PC-9 (cell line): ENCODE measurements at regions not wholly inside any gene's neighbourhood (a gene's known extent, or its start where the extent isn't known, plus 50 kb on each side); places are given as distances from the start of the nearest gene placed in this dataset.

Experiments
- BruUV-seq: library from RNA; stranded (reverse); fragments of 400-500 nt; replicated peaks from 2 replicates; lab custom pipeline; 2021; lab: Mats Ljungman, UMichigan
- CTCF ChIA-PET: fragments of 300-600 bp; sonication (Branson Sonifier 250); formaldehyde crosslinking; loops from one replicate; lab custom pipeline; 2022; ENCODE audit warnings: antibody characterized with exemption; lab: Charles Lee
- POLR2A ChIA-PET: fragments of 300-600 bp; sonication (Branson Sonifier 250); formaldehyde crosslinking; loops from one replicate; lab custom pipeline; 2022; ENCODE audit warnings: antibody characterized with exemption; ENCODE audit not compliant: unreplicated experiment; lab: Charles Lee
- DNase-seq, 2 experiments: peaks; one replicate each; pipeline versions ENCODE4 v3.0.0 to v3.0.0-alpha.2; 2015 to 2022; ENCODE audit warnings: mixed read lengths in 1 of 2
- H2AFZ ChIP-seq: fragments of 200-600 bp; sonication (generic); 2 replicates; pipeline ENCODE4 v1.8.1; 2017; ENCODE audit warnings: antibody characterized with exemption
- H3F3A ChIP-seq: fragments of 200-600 bp; sonication (generic); 2 replicates; pipeline ENCODE4 v1.8.1; 2017; ENCODE audit warnings: antibody characterized with exemption, mild to moderate bottlenecking, low read depth; ENCODE audit not compliant: insufficient read depth
- H3K27ac ChIP-seq: fragments of 200-600 bp; sonication (generic); 2 replicates; pipeline ENCODE4 v1.6.1; 2016; ENCODE audit warnings: mixed run types
- H3K27me3 ChIP-seq: fragments of 200-600 bp; sonication (generic); 2 replicates; pipeline ENCODE4 v1.6.1; 2016; ENCODE audit warnings: low read depth, mixed run types; ENCODE audit not compliant: insufficient read depth
- H3K36me3 ChIP-seq: fragments of 200-600 bp; sonication (generic); 2 replicates; pipeline ENCODE4 v1.6.1; 2016; ENCODE audit warnings: low read depth, mixed run types
- H3K4me1 ChIP-seq: fragments of 200-600 bp; sonication (generic); replicated peaks from 2 replicates; pipeline ENCODE4 v1.6.1; 2016; ENCODE audit warnings: mixed run types; ENCODE audit not compliant: insufficient read depth
- H3K4me2 ChIP-seq: fragments of 200-600 bp; sonication (generic); 2 replicates; pipeline ENCODE4 v1.6.1; 2017; ENCODE audit warnings: mixed run types
- H3K4me3 ChIP-seq: fragments of 200-600 bp; sonication (generic); 2 replicates; pipeline ENCODE4 v1.6.1; 2016; ENCODE audit warnings: mixed run types
- H3K79me2 ChIP-seq: fragments of 200-600 bp; sonication (generic); 2 replicates; pipeline ENCODE4 v1.6.1; 2017; ENCODE audit warnings: low read depth, mixed run types
- H3K9me2 ChIP-seq: fragments of 200-600 bp; sonication (generic); 2 replicates; pipeline ENCODE4 v1.8.1; 2017; ENCODE audit warnings: mild to moderate bottlenecking; ENCODE audit not compliant: insufficient read depth
- H3K9me3 ChIP-seq: fragments of 200-600 bp; sonication (generic); 2 replicates; pipeline ENCODE4 v1.8.1; 2016; ENCODE audit warnings: low read depth; ENCODE audit not compliant: insufficient read depth
- H4K20me1 ChIP-seq: fragments of 200-600 bp; sonication (generic); 2 replicates; pipeline ENCODE4 v1.8.1; 2017; ENCODE audit not compliant: insufficient read depth
- CTCF ChIP-seq: fragments of 200-600 bp; sonication (generic); conservative IDR thresholded peaks from 2 replicates; pipeline ENCODE4 v1.6.1; 2017; ENCODE audit warnings: mixed run types, antibody characterized with exemption, mild to moderate bottlenecking, moderate library complexity
- EZH2 ChIP-seq: fragments of 200-600 bp; sonication (generic); IDR thresholded peaks from 2 replicates; pipeline ENCODE4 v1.8.0; 2017; ENCODE audit warnings: antibody characterized with exemption, low read depth
- intact Hi-C: fragments of 100-400 bp; cut with micrococcal nuclease; formaldehyde crosslinking; loops from one replicate; pipeline ENCODE4 v1.10.0; 2022; ENCODE audit not compliant: unreplicated experiment

GRCh38 chr5:89147031-89147430 is 264.0 kb upstream of the MEF2C start:
- H3K4me2 ChIP-seq, result no peak overlapping the region
- no peaks in the 10 kb centered on the region for H3K36me3 ChIP-seq
- 0 out of 2 replicates have a peak, but pooled peaks cover 3% of the 10 kb centered on the region for H3K9me2 ChIP-seq
- no peak overlapping the region for H3K27ac ChIP-seq
- no peaks in the 10 kb centered on the region for H3K9me3 ChIP-seq
- no peak for TF ChIP-seq CTCF
- TF ChIP-seq EZH2, result no peak
- ChIA-PET POLR2A (interaction anchor here (0.7 kb wide), 1 partner anchor 15 kb away, joined by 6 read pairs; no protein-coding TSS in a partner anchor), CTCF (no interaction called here)
- no peaks in the 10 kb centered on the region for H3K4me1 ChIP-seq
- no peak overlapping the region for H3K4me3 ChIP-seq
- H3K79me2 ChIP-seq, result no peaks in the 10 kb centered on the region
- H3F3A ChIP-seq, result no peaks in the 10 kb centered on the region
- intact Hi-C loops, result no loop called here
- H3K27me3 ChIP-seq, result no peaks in the 10 kb centered on the region
- no TSS peak for BruUV-seq
- H2AFZ ChIP-seq, result no peak overlapping the region
- no peak for DNase-seq
- H4K20me1 ChIP-seq, result no peaks in the 10 kb centered on the region

- Histone ChIP-seq H3K79me2 (no peaks in the 10 kb centered on the region), H3K27me3 (no peaks in the 10 kb centered on the region), H3K9me2 (no peaks in the 10 kb centered on the region), H4K20me1 (no peaks in the 10 kb centered on the region), H3K36me3 (no peaks in the 10 kb centered on the region), H3F3A (no peaks in the 10 kb centered on the region), H3K4me3 (no peak overlapping the region), H3K27ac (no peak overlapping the region), H3K9me3 (no peaks in the 10 kb centered on the region), H3K4me2 (no peak overlapping the region), H2AFZ (no peak overlapping the region), H3K4me1 (no peaks in the 10 kb centered on the region)
- no peak for DNase-seq
- TF ChIP-seq EZH2 (no peak), CTCF (no peak)
- POLR2A ChIA-PET, result no interaction called here
- no TSS peak for BruUV-seq
- CTCF ChIA-PET, result no interaction called here
- intact Hi-C loops, result no loop called here
Measured at GRCh38 chr5:89137148-89137547, 254.2 kb upstream of the MEF2C start.

DNA sequence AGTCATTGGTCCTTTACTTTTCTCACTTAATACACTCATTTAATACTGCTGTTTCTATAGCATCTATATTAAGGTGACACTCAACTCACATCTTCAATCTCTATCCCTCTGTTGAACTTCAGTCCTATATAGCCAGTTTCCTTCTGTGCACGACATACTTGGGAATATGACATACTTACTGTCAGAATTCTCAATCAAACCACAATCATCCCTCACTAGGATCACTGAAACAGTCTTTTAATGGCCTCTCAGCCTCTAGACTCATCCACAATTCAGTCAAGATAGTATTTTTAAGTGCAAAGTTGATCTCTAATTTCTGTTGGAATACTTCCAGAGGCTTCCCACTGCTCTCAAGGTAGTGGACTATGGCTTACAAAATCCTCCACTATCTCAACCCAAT is 251.0 kb upstream of the MEF2C start:
- Histone ChIP-seq H3K27ac (no peak overlapping the region), H3F3A (no peaks in the 10 kb centered on the region), H3K9me3 (no peaks in the 10 kb centered on the region), H4K20me1 (no peaks in the 10 kb centered on the region), H3K27me3 (no peaks in the 10 kb centered on the region), H3K9me2 (no peaks in the 10 kb centered on the region), H3K4me2 (no peak overlapping the region), H3K4me1 (no peaks in the 10 kb centered on the region), H3K4me3 (no peak overlapping the region), H3K79me2 (no peaks in the 10 kb centered on the region), H3K36me3 (no peaks in the 10 kb centered on the region), H2AFZ (no peak overlapping the region)
- CTCF ChIA-PET, result no interaction called here
- no peak for DNase-seq
- BruUV-seq, result no TSS peak
- intact Hi-C loops, result no loop called here
- no peak for TF ChIP-seq EZH2
- no peak for TF ChIP-seq CTCF
- POLR2A ChIA-PET, result no interaction called here
